Trophoblast cell (in vitro differentiated cells and primary cell): ENCODE measurements at regions not wholly inside any gene's neighbourhood (a gene's known extent, or its start where the extent isn't known, plus 50 kb on each side); places are given as distances from the start of the nearest gene placed in this dataset.

Experiments
- DNase-seq, 2 donors: peaks; one replicate each; pipeline ENCODE4 v3.0.0-alpha.2; 2016
- H2AFZ ChIP-seq: 2 replicates; pipeline ENCODE4 v1.6.1; 2013; ENCODE audit warnings: low read length, moderate library complexity, mild to moderate bottlenecking; ENCODE audit not compliant: insufficient read depth, poor library complexity
- H2AK5ac ChIP-seq: 2 replicates; pipeline ENCODE4 v1.6.1; 2013; ENCODE audit warnings: mild to moderate bottlenecking, low read length
- H2BK120ac ChIP-seq: 2 replicates; pipeline ENCODE4 v1.6.1; 2013; ENCODE audit warnings: low read length, mild to moderate bottlenecking, moderate library complexity; ENCODE audit not compliant: insufficient read depth, poor library complexity
- H2BK12ac ChIP-seq: 2 replicates; pipeline ENCODE4 v1.6.1; 2013; ENCODE audit warnings: mild to moderate bottlenecking, low read length, moderate library complexity
- H2BK5ac ChIP-seq: 2 replicates; pipeline ENCODE4 v1.6.1; 2013; ENCODE audit warnings: low read length, low read depth, moderate library complexity, mild to moderate bottlenecking; ENCODE audit not compliant: poor library complexity
- H3K14ac ChIP-seq: 2 replicates; pipeline ENCODE4 v1.6.1; 2013; ENCODE audit warnings: mild to moderate bottlenecking, low read length
- H3K18ac ChIP-seq: 2 replicates; pipeline ENCODE4 v1.6.1; 2013; ENCODE audit warnings: mild to moderate bottlenecking, low read length
- H3K23ac ChIP-seq: 2 replicates; pipeline ENCODE4 v1.6.1; 2013; ENCODE audit warnings: low read length
- H3K27ac ChIP-seq: 2 replicates; pipeline ENCODE4 v1.5.1; 2013; ENCODE audit warnings: low read depth, mild to moderate bottlenecking, inconsistent platforms, low read length, moderate library complexity
- H3K27me3 ChIP-seq: 2 replicates; pipeline ENCODE4 v1.6.1; 2013; ENCODE audit warnings: inconsistent platforms, mild to moderate bottlenecking, low read length, moderate library complexity; ENCODE audit not compliant: insufficient read depth
- H3K36me3 ChIP-seq, 2 experiments: 1 replicate in 1 of 2; 2 replicates in 1 of 2; pipeline ENCODE4 v1.6.1; 2013; ENCODE audit warnings: low read length in 2 of 2, mild to moderate bottlenecking in 2 of 2, moderate library complexity in 1 of 2; ENCODE audit not compliant: insufficient read depth in 2 of 2, control insufficient read depth in 1 of 2
- H3K4ac ChIP-seq: 2 replicates; pipeline ENCODE4 v1.6.1; 2013; ENCODE audit warnings: low read depth, mild to moderate bottlenecking, low read length, moderate library complexity
- H3K4me1 ChIP-seq, 2 experiments: 1 replicate in 1 of 2; 2 replicates in 1 of 2; pipeline ENCODE4 v1.6.1; 2013; ENCODE audit warnings: low read length in 2 of 2, mild to moderate bottlenecking in 2 of 2, moderate library complexity in 1 of 2; ENCODE audit not compliant: insufficient read depth in 2 of 2, control insufficient read depth in 1 of 2
- H3K4me2 ChIP-seq: 2 replicates; pipeline ENCODE4 v1.6.1; 2013; ENCODE audit warnings: inconsistent platforms, mild to moderate bottlenecking, low read length, moderate library complexity
- H3K4me3 ChIP-seq: 2 replicates; pipeline ENCODE4 v1.5.1; 2013; ENCODE audit warnings: mild to moderate bottlenecking, low read depth, low read length, inconsistent platforms
- H3K79me1 ChIP-seq: one replicate; pipeline ENCODE4 v1.6.1; 2013; ENCODE audit warnings: low read length
- H3K79me2 ChIP-seq: 2 replicates; pipeline ENCODE4 v1.6.1; 2013; ENCODE audit warnings: low read length, mild to moderate bottlenecking; ENCODE audit not compliant: control insufficient read depth, insufficient read depth, poor library complexity
- H3K9ac ChIP-seq: 2 replicates; pipeline ENCODE4 v1.6.1; 2013; ENCODE audit warnings: mild to moderate bottlenecking, low read length
- H3K9me3 ChIP-seq: 2 replicates; pipeline ENCODE4 v1.6.1; 2013; ENCODE audit warnings: low read depth, mild to moderate bottlenecking, control low read depth, inconsistent platforms, low read length; ENCODE audit not compliant: insufficient read depth
- H4K12ac ChIP-seq: 2 replicates; pipeline ENCODE4 v1.6.1; 2013; ENCODE audit warnings: low read depth, mild to moderate bottlenecking, low read length, moderate library complexity
- H4K8ac ChIP-seq: 2 replicates; pipeline ENCODE4 v1.6.1; 2013; ENCODE audit warnings: low read depth, mild to moderate bottlenecking, low read length, moderate library complexity
- H4K91ac ChIP-seq: one replicate; pipeline ENCODE4 v1.6.1; 2013; ENCODE audit warnings: low read depth, mild to moderate bottlenecking, low read length, moderate library complexity
- WGBS: extraction: QIAGEN DNeasy Blood & Tissue Kit; methylation state at CpG from one replicate; pipeline ENCODE4 v1.1.7; 2013; ENCODE audit warnings: missing lambda C conversion rate; ENCODE audit not compliant: insufficient read length, insufficient coverage; ENCODE audit errors: extremely low coverage; 5-methylcytosine and 5-hydroxymethylcytosine counted together

DNA sequence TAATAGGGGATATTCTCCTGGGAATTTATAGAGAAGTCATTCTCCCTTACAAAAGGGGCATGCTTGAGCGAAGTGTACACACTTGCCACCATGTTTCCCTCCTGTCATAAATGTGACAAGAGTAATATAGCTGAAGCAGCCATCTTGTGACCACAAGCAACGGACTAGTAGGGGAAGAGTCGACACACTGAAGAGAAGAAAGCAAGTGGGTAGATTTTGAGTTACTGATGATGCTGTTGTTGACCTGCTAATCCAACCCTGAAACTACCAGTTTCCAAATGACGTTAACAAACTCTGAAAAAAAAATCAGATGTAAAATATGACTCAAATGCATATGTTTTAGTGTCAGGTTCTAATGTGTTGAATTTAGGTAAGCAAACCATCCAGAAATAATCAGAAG, 350.4 kb downstream of the CDH10 start:
- Histone ChIP-seq H3K27me3 (no peaks in the 10 kb centered on the region), H2BK12ac (no peak overlapping the region), H2BK120ac (no peak overlapping the region), H2AFZ (no peak overlapping the region), H3K79me2 (no peaks in the 10 kb centered on the region), H4K91ac (no peak overlapping the region), H3K4me3 (no peak overlapping the region), H3K23ac (no peak overlapping the region), H3K9me3 (no peaks in the 10 kb centered on the region), H2AK5ac (no peak overlapping the region), H3K36me3 (no peaks in the 10 kb centered on the region), H2BK5ac (no peak overlapping the region), H3K14ac (no peak overlapping the region), H3K79me1 (no peaks in the 10 kb centered on the region), H3K4me1 (no peaks in the 10 kb centered on the region), H3K4me2 (no peak overlapping the region), H4K12ac (no peak overlapping the region), H3K18ac (no peak overlapping the region), H4K8ac (no peak overlapping the region), H3K4ac (no peak overlapping the region), H3K27ac (no peak overlapping the region), H3K9ac (no peak overlapping the region)
- DNase-seq: no peak
- WGBS: no CpG with 5 or more reads among the region's 4 CpGs

- H2BK5ac ChIP-seq: no peak overlapping the region
- no peak overlapping the region for H2AFZ ChIP-seq
- no peaks in the 10 kb centered on the region for H3K4me1 ChIP-seq
- no peak overlapping the region for H3K18ac ChIP-seq
- H3K4ac ChIP-seq: no peak overlapping the region
- H3K79me2 ChIP-seq: no peaks in the 10 kb centered on the region
- H3K36me3 ChIP-seq: peaks cover 20 to 21% of the 10 kb centered on the region in 2 experiments
- no peak overlapping the region for H4K12ac ChIP-seq
- H3K23ac ChIP-seq: no peak overlapping the region
- no peak overlapping the region for H3K9ac ChIP-seq
- H3K14ac ChIP-seq: no peak overlapping the region
- no peaks in the 10 kb centered on the region for H3K27me3 ChIP-seq
- H3K4me2 ChIP-seq: no peak overlapping the region
- no peak for DNase-seq
- H3K4me3 ChIP-seq: no peak overlapping the region
- no peak overlapping the region for H2BK120ac ChIP-seq
- H3K27ac ChIP-seq: no peak overlapping the region
- H4K8ac ChIP-seq: no peak overlapping the region
- WGBS: no CpG with 5 or more reads among the region's 19 CpGs
- no peaks in the 10 kb centered on the region for H3K79me1 ChIP-seq
- peaks cover 6% of the 10 kb centered on the region for H3K9me3 ChIP-seq
- H2BK12ac ChIP-seq: no peak overlapping the region
- H4K91ac ChIP-seq: no peak overlapping the region
- no peak overlapping the region for H2AK5ac ChIP-seq
These were observed 330.7 kb downstream of the CDH10 start for GRCh38 chr5:24314106-24314505.

- WGBS: no CpG with 5 or more reads among the region's 3 CpGs
- no peak overlapping the region for H3K4me3 ChIP-seq
- no peaks in the 10 kb centered on the region for H3K27me3 ChIP-seq
- H3K4ac ChIP-seq: no peak overlapping the region
- H2AFZ ChIP-seq: no peak overlapping the region
- peaks cover 2 to 5% of the 10 kb centered on the region in 2 experiments for H3K36me3 ChIP-seq
- DNase-seq: no peak
- no peak overlapping the region for H3K18ac ChIP-seq
- H3K79me1 ChIP-seq: no peaks in the 10 kb centered on the region
- no peak overlapping the region for H2BK120ac ChIP-seq
- H3K4me2 ChIP-seq: no peak overlapping the region
- H4K8ac ChIP-seq: no peak overlapping the region
- no peak overlapping the region for H4K91ac ChIP-seq
- H3K14ac ChIP-seq: no peak overlapping the region
- no peak overlapping the region for H3K9ac ChIP-seq
- H2AK5ac ChIP-seq: no peak overlapping the region
- no peaks in the 10 kb centered on the region for H3K9me3 ChIP-seq
- no peak overlapping the region for H4K12ac ChIP-seq
- no peak overlapping the region for H3K23ac ChIP-seq
- no peaks in the 10 kb centered on the region for H3K79me2 ChIP-seq
- H2BK12ac ChIP-seq: no peak overlapping the region
- no peaks in the 10 kb centered on the region for H3K4me1 ChIP-seq
- H3K27ac ChIP-seq: no peak overlapping the region
- H2BK5ac ChIP-seq: no peak overlapping the region
These were observed 324.1 kb downstream of the CDH10 start for GRCh38 chr5:24320643-24321042.

GRCh38 chr5:24325306-24325832, 319.4 kb downstream of the CDH10 start:
- no peak for DNase-seq
- no CpG with 5 or more reads among the region's 1 CpG for WGBS
- H3K79me1 ChIP-seq: no peaks in the 10 kb centered on the region
- no peak overlapping the region for H2BK120ac ChIP-seq
- no peak overlapping the region for H3K23ac ChIP-seq
- H3K14ac ChIP-seq: no peak overlapping the region
- H3K79me2 ChIP-seq: no peaks in the 10 kb centered on the region
- H4K91ac ChIP-seq: no peak overlapping the region
- H3K4me3 ChIP-seq: no peak overlapping the region
- H2AK5ac ChIP-seq: no peak overlapping the region
- no peak overlapping the region for H3K9ac ChIP-seq
- no peak overlapping the region for H3K27ac ChIP-seq
- H4K8ac ChIP-seq: no peak overlapping the region
- no peaks in the 10 kb centered on the region for H3K27me3 ChIP-seq
- H3K4ac ChIP-seq: no peak overlapping the region
- H3K9me3 ChIP-seq: no peaks in the 10 kb centered on the region
- no peak overlapping the region for H3K4me2 ChIP-seq
- H3K36me3 ChIP-seq: no peaks in the 10 kb centered on the region
- H2BK5ac ChIP-seq: no peak overlapping the region
- H4K12ac ChIP-seq: no peak overlapping the region
- no peak overlapping the region for H2AFZ ChIP-seq
- H3K4me1 ChIP-seq: no peaks in the 10 kb centered on the region
- H2BK12ac ChIP-seq: no peak overlapping the region
- H3K18ac ChIP-seq: no peak overlapping the region
